Stimulated activated CD8-positive, alpha-beta memory T cell treated with anti-CD3 and anti-CD28 coated beads, Interleukin-4, amount 100 ng/mL, for 1 hour (primary cell): ENCODE measurements at regions not wholly inside any gene's neighbourhood (a gene's known extent, or its start where the extent isn't known, plus 50 kb on each side); places are given as distances from the start of the nearest gene placed in this dataset.
A peak's percentile ranks its signal among the peaks of the same experiment; 100 is the strongest.

ENCODE experiments used
- DNase-seq, 2 donors: peaks; one replicate each; pipeline ENCODE4 v3.0.0-alpha.2; 2020; ENCODE audit warnings: low read depth in 2 of 2, low spot score in 1 of 2

DNA sequence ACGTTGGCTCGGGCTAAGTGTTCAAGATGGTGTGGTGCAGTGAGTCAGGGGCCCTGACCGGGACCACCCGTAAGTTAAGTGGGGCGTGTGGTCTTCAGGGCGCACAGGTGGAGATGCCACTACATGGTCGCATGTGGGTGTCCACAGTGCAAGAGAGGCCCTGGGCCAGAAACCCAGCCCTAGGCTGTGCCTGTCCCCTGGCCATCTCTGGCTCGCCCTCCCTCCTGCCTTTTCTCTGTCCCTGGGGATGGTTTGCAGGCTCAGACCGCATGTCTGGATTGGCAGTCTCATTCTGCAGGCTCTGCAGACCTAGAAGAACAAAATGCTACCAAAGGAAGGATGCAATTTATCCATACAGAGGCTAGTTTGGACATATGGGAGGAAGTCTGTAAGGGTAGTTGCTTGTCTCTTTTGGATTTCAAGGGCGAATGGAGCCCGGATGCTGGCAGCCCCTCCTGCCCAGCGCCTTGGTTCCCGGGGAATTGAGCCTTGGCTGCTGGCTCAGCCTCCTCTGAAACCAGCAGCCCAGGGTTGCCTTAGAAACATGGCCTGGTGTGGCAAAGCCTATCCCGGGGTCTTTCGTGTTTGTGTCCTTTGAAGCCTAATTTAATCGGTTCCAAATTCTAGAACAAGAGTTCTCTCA is 417.5 kb upstream of the HS6ST1 start:
- DNase-seq, result no peak

DNA sequence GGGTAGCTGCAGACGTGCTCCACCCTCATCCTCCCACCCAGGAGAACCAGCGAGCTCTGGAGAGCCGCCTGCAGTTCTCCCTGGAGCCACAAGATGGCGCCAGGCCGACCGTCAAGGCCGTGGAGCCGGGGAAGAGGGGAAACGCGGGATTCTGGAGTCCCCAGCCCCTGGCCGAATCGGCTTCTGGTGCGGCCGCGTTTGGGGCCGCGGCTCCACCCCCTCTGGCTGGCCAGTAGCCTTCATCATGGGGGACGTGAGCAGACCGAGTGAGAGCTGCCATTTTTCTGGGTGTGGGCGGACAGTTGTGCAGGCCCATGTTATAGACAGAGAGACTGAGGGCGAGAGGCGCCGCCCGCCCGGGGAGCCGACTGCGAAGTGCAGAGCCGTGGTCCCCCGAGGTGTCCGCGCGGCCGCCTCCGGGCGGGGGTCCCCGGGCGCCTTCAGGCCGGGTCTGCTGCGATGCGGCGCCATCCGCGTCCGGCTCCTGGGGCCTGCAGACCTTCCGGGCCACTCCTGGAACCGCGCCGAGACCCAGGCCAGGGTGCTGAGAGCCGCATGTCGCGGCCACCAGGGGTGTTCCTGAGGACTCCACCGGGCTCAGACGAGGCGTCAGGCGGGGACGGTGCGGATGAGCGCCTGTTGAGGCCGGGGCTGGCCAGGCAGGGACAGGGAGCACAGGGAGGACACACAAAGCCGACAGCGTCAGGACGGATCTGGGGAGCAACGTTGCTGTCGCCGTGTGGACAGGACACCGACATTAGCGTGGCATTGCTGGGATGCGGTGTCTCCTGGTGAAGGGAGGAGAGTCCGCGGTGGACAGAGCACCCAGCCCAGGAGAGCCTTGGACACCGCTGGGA is 418.2 kb upstream of the HS6ST1 start:
- peak; percentile 7 to 21 for DNase-seq

DNA sequence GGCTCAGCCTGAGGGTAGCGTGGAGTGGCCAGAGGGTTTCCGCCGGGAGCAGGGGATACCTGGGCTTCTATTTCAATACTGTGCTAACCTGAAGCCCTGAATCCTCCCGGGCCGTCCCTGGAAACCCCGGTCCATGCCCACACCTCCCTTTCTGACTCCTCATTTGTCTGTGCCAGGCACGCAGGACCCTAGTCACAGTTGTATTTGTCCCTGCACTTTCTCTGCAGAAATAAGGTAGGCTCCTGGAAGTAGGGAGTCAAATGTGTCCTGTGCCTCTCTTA is 418.8 kb upstream of the HS6ST1 start:
- no peak for DNase-seq

DNA sequence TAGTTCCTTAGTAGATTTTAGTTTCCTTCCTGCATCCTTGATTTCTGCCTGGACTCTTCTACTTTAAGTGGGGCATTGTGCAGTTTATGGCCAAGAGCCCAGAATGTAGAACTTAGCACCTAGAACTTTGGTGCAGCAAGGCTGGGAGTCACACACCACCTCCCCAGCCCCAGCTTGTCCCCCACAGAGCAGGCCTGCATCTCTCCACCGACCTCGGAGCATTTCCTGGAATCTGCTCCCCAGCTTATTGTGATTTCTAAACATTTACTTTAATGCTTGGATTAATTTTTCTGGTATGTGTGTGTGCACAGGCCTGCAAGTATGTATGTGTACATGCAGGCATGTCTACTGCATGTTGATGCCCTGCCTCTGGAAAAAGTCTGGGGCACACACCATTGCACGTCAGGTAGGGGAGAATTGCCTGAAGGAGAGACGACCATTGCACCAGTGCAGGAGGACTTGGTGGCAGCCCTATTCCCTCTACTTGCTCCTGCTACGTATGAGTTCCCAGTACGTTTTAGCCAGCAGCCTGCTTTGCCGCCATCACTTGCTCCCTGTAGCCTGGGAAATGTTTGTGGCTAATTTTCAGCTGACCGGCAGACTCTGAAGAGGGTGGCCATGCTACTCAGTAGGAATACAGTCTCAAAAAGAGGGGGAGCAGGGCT is 419.9 kb upstream of the HS6ST1 start:
- DNase-seq, result no peak

DNA sequence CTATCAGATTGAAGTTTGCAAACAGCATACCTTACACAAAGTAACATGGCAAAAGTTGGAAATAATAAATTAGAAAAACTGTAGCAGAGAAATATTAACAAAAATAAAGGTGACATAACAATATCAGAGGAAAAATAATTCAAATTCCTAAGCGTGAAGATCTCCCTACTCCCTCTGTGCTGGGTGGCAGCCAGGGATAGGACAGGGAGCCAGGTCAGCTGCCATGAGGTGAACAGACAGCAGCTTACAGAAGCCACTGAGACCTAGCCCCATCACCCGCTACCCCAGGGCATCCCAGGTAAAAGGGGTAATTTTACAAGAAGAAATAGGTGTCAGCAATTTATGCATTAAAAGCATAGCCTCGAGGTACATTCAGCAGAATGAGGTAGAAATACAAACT is 423.8 kb upstream of the HS6ST1 start:
- no peak for DNase-seq

DNA sequence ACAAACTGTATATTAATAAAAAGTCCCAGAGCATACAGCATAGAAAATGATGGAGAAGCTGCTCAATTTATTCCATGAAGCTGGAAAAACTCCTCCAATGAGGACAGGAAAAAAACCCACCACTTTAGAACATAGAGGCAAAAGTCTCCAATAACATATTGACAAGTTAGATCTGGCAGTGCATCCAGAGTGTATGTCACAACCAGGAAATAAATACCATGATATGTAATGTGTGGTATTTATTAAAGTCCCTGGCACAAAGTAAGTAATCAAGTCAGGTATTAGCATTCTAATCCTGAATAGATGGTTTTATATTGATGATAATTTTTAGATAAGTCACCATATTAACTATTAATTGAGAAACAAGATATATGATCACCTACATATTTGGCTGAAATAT is 427.3 kb upstream of the HS6ST1 start:
- no peak for DNase-seq

DNA sequence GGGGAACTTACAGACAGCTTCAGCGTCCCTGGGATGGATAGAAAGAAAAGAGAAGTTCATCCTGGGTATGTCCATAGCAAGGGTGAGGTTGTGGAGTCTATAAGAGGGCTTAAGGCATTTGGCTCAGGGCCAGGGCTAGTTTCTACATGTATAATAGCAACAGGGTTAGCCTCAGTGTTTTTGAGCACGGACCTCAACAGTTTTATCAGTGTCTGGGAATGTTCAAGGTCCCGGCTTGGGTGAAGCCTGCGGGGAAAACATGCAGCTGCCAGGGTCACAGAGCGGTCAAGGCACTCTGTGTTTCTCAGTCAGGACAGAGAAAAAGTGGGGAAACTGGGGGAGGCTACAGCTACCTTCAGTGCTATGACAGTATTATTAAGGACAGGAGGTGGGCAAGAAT is 427.7 kb upstream of the HS6ST1 start:
- no peak for DNase-seq

DNA sequence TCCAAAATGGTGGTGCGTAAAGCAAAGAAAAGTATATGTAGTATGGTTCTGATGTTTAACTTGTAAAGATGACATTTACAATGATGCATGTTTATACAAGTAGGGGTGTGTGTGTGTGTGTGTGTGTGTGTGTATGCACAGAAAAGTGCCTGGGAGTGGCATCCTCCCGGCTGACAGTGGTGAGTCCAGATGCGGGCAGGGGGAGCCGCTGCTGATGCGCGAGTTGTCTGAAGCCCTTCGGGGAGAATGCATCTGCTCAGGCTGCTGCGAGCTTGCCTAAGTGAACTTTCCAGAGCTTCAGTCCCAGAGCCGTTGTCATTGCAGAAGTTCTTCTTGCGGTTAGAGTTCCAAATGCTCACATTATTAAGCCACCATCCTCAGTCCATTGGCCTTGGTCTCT is 429.7 kb upstream of the HS6ST1 start:
- no peak for DNase-seq

DNA sequence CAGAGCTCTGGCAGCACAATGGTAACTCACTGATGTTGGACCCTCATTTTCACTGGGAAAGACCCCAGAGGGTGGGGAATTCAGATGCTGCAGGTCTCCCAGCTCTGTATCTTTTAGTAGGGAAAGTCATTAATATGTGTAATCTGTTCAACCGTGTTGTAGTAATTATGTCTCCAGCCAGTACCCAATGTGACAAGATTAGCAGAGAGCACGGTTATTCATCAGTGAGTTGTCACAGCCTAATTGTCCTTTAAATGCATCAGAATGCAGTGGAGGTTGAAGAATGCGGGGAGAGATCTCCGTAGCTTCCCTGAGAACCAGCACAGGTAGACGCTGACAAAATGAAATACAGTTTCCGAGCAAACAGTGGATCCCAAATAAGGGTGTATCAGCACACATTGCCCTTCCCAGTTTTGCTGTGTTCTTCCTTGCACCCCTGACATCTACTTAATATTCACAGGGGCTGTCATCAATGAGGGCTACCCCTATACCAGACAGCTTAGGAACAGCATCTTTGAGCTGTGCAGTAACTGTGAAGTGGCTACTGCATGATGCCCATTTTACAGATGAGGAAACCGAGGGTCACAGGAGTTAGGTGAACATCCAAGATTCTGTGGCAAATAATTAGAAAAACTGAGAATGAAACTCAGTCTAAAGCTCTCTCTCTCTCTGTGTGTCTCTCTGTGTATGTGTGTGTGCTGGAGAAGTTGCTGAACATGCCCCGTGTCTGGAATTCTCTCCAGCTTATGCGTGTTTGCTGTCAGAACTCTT is 430.4 kb upstream of the HS6ST1 start:
- DNase-seq, result no peak

DNA sequence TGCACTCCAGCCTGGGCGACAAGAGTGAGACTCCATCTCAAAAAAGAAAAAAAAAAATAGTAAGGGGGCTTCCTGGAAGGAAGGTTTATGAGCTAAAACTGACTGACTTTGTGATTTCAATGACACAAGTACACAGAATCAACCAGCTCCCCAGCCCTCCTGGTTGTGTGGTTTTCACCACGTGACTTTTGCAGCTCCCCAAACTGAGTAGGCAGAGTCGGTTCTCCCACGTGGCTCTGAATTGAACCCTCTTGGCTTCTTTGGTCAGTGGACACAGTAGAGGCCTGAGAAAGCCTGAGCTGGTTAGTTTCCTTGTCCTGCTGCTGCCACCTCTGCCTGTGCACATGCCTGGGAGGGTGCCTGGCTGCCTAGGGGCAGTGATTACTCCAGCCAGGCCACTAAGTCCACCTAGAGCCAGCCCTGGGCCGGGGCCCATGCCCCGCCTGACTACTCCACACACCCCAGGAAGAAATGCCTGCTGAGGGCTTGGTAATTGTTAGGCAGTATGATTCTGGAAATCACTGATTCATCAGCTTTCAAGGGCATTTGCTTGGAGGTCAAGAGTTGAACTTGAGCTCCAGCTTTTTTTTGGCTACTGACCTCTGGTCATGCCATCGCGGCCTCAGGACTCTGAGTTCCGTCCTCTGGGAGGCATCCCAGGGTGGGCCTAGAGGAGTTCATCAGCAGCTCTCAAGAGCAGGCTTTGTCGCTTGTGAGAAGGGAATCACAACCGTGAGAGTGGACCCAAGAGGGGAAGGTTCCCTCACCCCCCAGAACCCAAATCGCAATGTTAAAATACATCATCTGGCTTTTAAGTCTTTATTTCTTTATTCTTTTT is 431.9 kb upstream of the HS6ST1 start:
- DNase-seq, result no peak

DNA sequence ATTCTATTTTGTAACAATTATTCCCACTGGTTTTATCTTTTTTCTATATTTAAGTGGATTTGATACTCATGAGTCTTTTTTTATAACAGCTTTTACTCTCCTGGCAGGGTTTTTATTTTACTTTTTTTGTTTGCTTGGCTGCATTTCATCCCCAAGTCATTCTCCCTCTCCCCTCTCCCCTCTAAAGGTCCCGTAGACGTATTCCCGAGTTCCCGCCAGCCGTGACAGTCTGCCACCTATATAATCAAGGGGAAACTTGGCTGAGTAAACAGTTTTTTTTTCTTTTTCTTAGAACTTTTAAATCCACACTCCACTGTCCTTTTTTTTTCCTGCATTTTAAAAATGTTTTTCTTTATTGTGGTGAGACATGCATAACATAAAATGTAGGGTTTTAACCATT is 433.1 kb upstream of the HS6ST1 start:
- DNase-seq, result no peak

DNA sequence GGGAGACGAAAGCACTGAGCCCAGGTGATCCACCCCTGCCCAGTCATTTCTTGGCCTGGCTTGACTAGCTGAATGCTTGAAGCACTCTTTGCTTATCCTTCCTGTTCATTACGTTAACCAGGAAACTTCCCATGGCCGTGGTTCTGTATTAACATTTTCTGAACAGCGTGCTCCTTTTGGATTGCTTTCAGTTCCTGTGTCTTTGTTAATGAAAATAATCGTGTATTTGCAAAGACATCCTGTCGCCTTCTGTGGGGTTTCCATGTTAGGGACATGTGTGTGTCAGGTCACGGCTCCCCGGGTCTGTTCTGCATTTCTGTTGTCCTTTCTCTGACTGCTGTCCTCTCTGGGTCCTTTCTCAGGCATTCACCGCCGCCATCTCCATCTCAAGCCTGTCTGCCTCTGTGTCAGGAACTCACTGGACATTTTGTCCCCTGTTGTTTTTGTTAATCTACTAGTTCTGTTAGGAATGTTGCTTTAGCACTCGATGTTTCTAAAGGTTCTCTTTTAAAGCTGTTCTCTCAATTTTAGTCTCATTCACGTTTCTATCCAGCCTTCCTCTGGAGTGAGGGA is 434.1 kb upstream of the HS6ST1 start:
- no peak for DNase-seq

DNA sequence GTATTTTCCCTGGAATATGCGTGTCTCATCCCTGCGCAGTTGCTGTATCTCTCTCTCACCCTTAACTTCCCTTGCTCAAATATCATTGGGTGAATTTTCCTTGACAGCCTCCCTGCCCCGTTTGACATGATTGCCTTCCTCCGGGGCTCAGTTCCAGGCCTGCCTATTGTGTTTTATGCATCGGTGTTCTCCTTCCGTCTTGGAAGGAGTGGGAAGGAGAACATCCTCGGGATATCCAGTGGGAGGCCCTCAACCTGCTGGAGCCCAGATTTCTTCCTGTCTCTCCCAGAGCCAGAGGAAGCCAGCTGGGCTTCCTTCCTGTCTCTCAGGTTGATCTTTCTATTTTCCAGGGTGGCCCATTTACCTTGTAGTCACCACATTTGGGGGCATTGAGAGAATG is 434.7 kb upstream of the HS6ST1 start:
- no peak for DNase-seq

DNA sequence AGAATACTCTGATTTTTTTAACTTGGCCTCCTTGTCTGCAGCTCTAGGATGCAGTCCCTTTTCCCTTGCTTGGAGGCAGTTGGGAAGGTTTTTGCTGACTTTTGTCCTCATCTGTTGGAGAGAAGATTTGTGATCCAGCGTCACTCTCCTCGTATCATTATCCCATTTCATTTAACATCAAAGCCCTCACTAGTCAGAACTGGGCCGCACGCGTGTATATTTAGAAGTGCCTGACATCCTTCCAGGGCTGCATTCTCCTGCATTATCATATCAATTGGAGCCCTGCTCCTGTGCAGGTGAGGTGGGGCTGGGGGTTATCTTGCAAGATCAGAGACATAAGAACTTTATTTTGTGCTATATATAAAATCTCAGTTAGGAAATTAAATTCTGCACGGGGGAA is 435.1 kb upstream of the HS6ST1 start:
- no peak for DNase-seq

DNA sequence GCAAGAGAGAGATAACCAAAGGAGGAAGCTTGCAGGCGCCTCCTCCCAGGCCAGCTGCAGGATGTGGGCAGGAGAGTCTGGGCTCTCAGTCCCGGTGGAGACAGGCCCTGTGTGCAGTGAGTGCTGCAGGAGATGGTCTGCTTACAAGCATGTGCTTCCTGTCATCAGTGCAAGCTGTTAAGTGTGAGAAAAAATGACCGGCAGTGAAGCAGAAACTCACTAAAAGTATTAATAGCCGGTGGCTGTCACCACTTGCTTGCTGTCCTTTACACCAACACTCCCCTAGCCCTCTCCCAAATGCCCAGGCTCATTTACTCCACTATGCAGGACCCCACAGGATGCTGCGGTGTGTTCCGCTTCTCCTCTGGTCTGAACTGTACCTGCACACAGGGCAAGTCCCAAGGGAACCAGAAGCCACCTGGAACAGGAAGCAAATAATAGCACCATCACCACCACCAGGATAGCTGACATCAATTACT is 435.6 kb upstream of the HS6ST1 start:
- DNase-seq, result no peak

DNA sequence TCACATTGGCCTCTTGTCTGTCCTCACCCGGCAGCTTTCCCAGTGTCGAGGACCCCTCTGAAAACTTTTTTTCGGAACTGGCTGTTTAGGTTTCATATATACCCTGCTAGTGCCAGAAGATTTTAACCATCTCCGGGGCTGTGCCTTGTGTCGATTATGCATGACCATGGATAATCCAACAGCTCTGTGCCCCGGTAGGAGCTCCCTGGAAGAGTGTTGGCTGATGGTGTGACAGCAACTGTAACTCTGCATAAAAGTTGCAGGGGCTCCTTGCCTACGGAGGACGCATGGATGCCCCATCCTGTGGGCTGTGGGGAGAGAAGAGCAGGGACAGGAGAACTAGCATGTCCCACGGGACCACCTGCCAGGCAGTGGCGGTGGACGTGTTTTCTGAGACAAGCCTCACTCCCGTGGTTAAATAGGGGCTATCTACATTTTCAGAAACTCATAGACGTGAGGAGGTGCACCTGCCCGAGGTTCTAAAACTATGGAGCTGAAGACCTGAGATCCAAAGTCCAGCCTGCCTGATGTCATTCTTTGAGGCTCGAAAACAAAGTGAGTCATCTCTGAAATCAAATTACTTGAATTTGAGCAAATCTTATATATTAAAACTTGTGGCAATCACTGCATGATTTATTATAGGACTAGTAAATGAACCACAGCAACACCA is 437.2 kb upstream of the HS6ST1 start:
- DNase-seq, result no peak

DNA sequence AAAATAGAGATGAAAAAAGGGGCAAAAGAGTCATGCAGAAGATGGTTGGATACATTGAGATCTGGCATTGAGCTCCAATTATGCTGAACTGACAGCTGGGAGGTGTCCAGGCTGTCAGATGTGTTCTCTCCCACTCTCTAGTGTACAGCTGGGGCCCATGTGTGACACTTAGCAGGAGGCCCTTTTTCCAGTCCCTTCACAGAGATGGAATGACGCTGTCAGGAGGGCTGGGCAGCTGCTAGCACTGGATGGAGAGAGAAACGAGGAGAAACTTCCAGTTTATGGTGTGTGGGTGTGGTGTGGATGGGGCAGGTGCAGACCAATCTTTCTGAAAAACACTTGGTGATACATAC is 437.7 kb upstream of the HS6ST1 start:
- DNase-seq, result no peak

DNA sequence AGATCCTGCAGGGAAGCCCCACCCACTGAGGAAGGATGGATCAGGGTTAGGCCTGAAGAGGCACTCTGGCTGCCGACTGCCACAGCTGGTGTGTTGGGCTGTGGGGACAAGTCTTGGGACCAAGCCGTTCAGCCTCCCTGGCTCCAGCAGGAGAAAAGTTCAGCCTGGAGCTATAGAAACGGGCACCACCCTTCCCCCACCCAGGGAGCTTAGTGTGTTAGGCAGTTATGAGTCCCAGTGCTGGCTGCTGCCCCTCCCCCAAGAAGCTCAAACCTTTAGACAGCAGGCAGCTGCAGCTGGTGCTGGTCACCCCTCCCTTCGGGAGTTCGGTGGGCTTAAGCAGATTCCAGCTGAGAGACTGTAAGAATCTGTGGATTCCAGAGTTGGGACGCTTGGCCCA is 447.1 kb upstream of the HS6ST1 start:
- DNase-seq, result no peak

DNA sequence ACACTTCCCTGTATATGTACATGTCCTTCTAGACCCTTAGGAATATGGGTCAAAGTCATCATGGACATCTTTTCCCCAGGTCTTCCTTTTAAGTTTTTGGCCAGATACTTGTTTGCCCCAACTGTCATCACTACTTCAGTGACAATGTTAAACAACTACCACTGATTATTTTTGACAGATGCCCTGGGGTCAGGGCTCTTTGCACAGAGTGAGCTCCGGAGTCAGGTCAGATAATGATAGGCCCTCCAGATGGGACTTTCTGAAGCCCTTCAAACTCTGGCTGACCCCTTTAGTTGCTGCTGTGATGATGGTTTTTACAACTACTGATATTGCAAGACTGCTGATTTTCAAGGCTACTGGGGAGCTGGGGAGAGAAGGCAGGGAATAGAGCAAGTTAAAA is 449.4 kb upstream of the HS6ST1 start:
- DNase-seq, result no peak
